ENCODE measurements at regions not wholly inside any gene's neighbourhood (a gene's known extent, or its start where the extent isn't known, plus 50 kb on each side); places are given as distances from the start of the nearest gene placed in this dataset.

GRCh38 chr4:138598226-138598625, 356.1 kb upstream of the SLC7A11 start:
- TF ChIP-seq SUZ12 (IDR thresholded peaks at IDR 0.05; ENCODE audit: extremely low read depth, insufficient read depth, insufficient read length) (no peak), ZNF274 (IDR thresholded peaks at IDR 0.05; ENCODE audit: low read depth, low read length) (no peak), YY1 (IDR thresholded peaks at IDR 0.05; ENCODE audit: insufficient read depth, insufficient read length) (no peak)
